Lower leg skin (tissue), 4 donors: ENCODE measurements at regions not wholly inside any gene's neighbourhood (a gene's known extent, or its start where the extent isn't known, plus 50 kb on each side); places are given as distances from the start of the nearest gene placed in this dataset.

ENCODE experiments used
- DNase-seq, 2 donors: peaks; one replicate each; pipeline ENCODE4 v3.0.0-alpha.2; 2019; ENCODE audit warnings: low spot score in 2 of 2
- H3K4me3 ChIP-seq: fragments of 200-600 bp; sonication (generic); 2 replicates; pipeline ENCODE4 v1.5.1; 2017; ENCODE audit warnings: mild to moderate bottlenecking, low read depth; ENCODE audit not compliant: poor library complexity, severe bottlenecking
- POLR2A ChIP-seq, 2 donors: fragments of 450-650 bp; IDR thresholded peaks; one replicate each; pipeline ENCODE4 v1.6.1; 2016 to 2017; ENCODE audit warnings: antibody characterized with exemption in 2 of 2, mild to moderate bottlenecking in 1 of 2, moderate library complexity in 1 of 2
- WGBS, 2 donors: methylation state at CpG; one replicate each; pipeline ENCODE4 v1.1.5; 2018; 5-methylcytosine and 5-hydroxymethylcytosine counted together
- intact Hi-C: fragments of 100-400 bp; cut with DNase I; formaldehyde crosslinking; loops from one replicate; pipeline ENCODE4 v1.15.0; 2023; ENCODE audit warnings: low total_unique reads
- TF ChIP-seq, protein P1 (sequence below), 3 donors: fragments of 450-650 bp; IDR thresholded peaks; one replicate each; pipeline ENCODE4 v1.5.1; 2016; ENCODE audit warnings: antibody characterized with exemption in 3 of 3, mild to moderate bottlenecking in 3 of 3, moderate library complexity in 2 of 3

DNA sequence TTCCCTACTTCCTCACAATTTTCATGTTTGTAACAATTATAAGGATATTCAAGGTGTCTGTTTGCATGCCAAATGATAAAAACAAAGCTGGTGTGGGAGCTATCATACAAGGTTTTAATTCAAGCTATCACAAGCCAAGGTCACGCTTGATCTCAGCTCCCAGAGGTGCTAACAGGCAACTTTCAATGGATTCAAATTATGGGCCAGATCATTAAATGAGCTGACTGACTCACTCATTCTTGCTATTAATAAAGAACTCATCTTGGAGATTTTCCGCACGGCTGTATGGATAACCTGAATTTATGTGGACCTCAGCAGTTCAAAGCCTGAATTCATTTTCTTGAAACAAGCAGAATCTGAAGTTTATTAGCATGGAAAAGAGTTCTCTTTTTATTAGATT is 267.3 kb upstream of the CDH6 start:
- H3K4me3 ChIP-seq = no peak overlapping the region
- DNase-seq = no peak
- no peak for TF ChIP-seq POLR2A (IDR thresholded peaks at IDR 0.05)
- TF ChIP-seq, protein P1, sequence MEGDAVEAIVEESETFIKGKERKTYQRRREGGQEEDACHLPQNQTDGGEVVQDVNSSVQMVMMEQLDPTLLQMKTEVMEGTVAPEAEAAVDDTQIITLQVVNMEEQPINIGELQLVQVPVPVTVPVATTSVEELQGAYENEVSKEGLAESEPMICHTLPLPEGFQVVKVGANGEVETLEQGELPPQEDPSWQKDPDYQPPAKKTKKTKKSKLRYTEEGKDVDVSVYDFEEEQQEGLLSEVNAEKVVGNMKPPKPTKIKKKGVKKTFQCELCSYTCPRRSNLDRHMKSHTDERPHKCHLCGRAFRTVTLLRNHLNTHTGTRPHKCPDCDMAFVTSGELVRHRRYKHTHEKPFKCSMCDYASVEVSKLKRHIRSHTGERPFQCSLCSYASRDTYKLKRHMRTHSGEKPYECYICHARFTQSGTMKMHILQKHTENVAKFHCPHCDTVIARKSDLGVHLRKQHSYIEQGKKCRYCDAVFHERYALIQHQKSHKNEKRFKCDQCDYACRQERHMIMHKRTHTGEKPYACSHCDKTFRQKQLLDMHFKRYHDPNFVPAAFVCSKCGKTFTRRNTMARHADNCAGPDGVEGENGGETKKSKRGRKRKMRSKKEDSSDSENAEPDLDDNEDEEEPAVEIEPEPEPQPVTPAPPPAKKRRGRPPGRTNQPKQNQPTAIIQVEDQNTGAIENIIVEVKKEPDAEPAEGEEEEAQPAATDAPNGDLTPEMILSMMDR (IDR thresholded peaks at IDR 0.05) = no peak
- intact Hi-C loops = no loop called here
- WGBS, 2 donors = 67 to 70% methylated on average over 3 of the region's 3 CpGs

DNA sequence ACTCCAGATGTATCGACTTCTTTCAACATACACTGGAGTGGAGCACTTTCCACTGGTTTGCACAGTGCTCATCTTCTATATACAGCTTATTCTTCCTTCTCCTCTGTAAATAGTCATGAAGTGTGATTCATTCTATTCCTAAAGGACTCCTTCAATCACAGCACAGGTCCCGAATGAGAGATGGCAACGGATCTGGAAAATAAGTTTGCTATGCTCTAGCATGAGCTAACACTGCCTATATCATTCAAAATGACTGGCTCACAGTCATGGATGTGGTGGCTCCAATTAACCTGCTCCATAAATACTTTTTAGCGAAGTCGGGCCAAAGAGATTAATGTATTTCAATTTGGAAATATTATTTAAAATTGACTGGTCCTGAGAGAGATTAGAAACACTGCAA is 272.1 kb upstream of the CDH6 start:
- TF ChIP-seq POLR2A (IDR thresholded peaks at IDR 0.05) = no peak
- TF ChIP-seq, protein P1 (IDR thresholded peaks at IDR 0.05) = no peak
- intact Hi-C loops = no loop called here
- 83 to 86% methylated on average over 5 of the region's 5 CpGs for WGBS, 2 donors
- H3K4me3 ChIP-seq = no peak overlapping the region
- no peak for DNase-seq

DNA sequence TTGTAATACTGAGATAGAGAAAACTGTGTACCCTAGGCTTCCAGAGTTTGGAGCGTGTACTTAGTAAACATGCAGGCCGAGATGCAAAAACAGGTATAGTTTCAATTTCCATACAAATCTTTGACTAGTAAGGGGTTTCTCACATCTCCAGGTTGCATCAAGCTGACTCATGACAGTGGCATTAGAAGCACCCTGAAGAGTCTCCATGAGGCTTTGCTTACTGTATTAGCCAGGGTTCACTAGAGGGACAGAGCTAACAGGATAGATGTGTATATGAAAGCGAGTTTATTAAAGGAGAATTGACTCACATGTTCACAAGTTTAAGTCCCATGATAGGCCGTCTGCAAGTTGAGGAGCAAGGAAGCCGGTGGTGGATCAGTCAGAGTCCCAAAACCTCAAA is 275.3 kb upstream of the CDH6 start:
- no peak for TF ChIP-seq POLR2A (IDR thresholded peaks at IDR 0.05)
- TF ChIP-seq, protein P1 (IDR thresholded peaks at IDR 0.05) = no peak
- no peak for DNase-seq
- 87 to 93% methylated on average over 5 of the region's 5 CpGs for WGBS, 2 donors
- intact Hi-C loops = no loop called here
- H3K4me3 ChIP-seq = no peak overlapping the region

DNA sequence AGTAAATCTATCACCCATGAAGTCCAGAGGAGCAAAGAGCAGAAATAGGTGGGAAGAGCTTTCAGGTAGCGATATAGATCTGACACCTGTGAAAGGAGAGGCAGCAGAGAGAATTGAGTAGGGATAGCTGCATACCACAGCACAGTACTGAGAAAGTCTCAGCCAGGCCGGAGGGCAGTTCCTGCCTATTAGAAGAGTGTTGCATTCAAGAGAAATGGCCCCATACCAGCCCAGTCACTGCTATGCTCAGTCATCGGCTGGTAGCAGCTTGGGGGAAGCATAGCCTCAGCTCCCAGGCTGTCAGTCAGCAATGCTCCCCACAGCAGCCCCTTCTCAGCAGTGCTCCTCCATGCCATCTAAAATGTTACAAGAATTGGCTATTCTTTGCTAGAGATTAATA is 285.1 kb upstream of the CDH6 start:
- DNase-seq = no peak
- 71 to 74% methylated on average over 3 of the region's 3 CpGs for WGBS, 2 donors
- intact Hi-C loops = no loop called here
- TF ChIP-seq, protein P1 (IDR thresholded peaks at IDR 0.05) = no peak
- TF ChIP-seq POLR2A (IDR thresholded peaks at IDR 0.05) = no peak
- H3K4me3 ChIP-seq = no peak overlapping the region

- intact Hi-C loops = no loop called here
- H3K4me3 ChIP-seq = no peak overlapping the region
- DNase-seq = no peak
- TF ChIP-seq, protein P1 (IDR thresholded peaks at IDR 0.05) = no peak
- TF ChIP-seq POLR2A (IDR thresholded peaks at IDR 0.05) = no peak
Observed at GRCh38 chr5:30900367-30900766, 293.1 kb upstream of the CDH6 start.

GRCh38 chr5:30894811-30895210 is 298.7 kb upstream of the CDH6 start:
- 80 to 84% methylated on average over 2 of the region's 2 CpGs for WGBS, 2 donors
- no peak for DNase-seq
- no peak for TF ChIP-seq POLR2A (IDR thresholded peaks at IDR 0.05)
- TF ChIP-seq, protein P1 (IDR thresholded peaks at IDR 0.05) = no peak
- no peak overlapping the region for H3K4me3 ChIP-seq
- intact Hi-C loops = no loop called here
